ENCODE measurements at regions not wholly inside any gene's neighbourhood (a gene's known extent, or its start where the extent isn't known, plus 50 kb on each side); places are given as distances from the start of the nearest gene placed in this dataset.
"Not testable (repeated sequence)": the region's sequence is repeated elsewhere in the genome, so short reads cannot be mapped to it uniquely, and the experiment has no call there.

- Mint-ChIP-seq H3K4me3 (no peak overlapping the region), H3K27ac (no peak overlapping the region), H3K27me3 (ENCODE audit: low read depth, poor library complexity) (no peaks in the 10 kb centered on the region), H3K4me1 (no peaks in the 10 kb centered on the region), H3K9me3 (no peaks in the 10 kb centered on the region), H3K36me3 (ENCODE audit: low read depth) (no peaks in the 10 kb centered on the region)
- DNase-seq, result no peak
- TF ChIP-seq CTCF (IDR thresholded peaks at IDR 0.05), result no peak
These were observed 204.2 kb upstream of the RASGEF1B start for GRCh38 chr4:81675791-81676393.

GRCh38 chr4:81673961-81674360, 202.3 kb upstream of the RASGEF1B start:
- Mint-ChIP-seq H3K27me3 (ENCODE audit: low read depth, poor library complexity) (no peaks in the 10 kb centered on the region), H3K36me3 (ENCODE audit: low read depth) (no peaks in the 10 kb centered on the region), H3K4me1 (peaks cover 8% of the 10 kb centered on the region), H3K9me3 (no peaks in the 10 kb centered on the region), H3K4me3 (no peak overlapping the region), H3K27ac (no peak overlapping the region)
- no peak for DNase-seq
- no peak for TF ChIP-seq CTCF (IDR thresholded peaks at IDR 0.05)

- not testable (repeated sequence) for H3K4me3 Mint-ChIP-seq; H3K27me3 Mint-ChIP-seq (ENCODE audit: low read depth, poor library complexity); H3K9me3 Mint-ChIP-seq; H3K27ac Mint-ChIP-seq; DNase-seq; H3K36me3 Mint-ChIP-seq (ENCODE audit: low read depth)
- peaks cover 19% of the 10 kb centered on the region for H3K4me1 Mint-ChIP-seq
These were observed 196.6 kb upstream of the RASGEF1B start for GRCh38 chr4:81668328-81668727.

- Mint-ChIP-seq H3K4me1 (peaks cover 19% of the 10 kb centered on the region), H3K27me3 (ENCODE audit: low read depth, poor library complexity) (no peaks in the 10 kb centered on the region), H3K4me3 (no peak overlapping the region), H3K36me3 (ENCODE audit: low read depth) (no peaks in the 10 kb centered on the region), H3K9me3 (no peaks in the 10 kb centered on the region), H3K27ac (no peak overlapping the region)
- DNase-seq, result no peak
- no peak for TF ChIP-seq CTCF (IDR thresholded peaks at IDR 0.05)
These were observed 195.8 kb upstream of the RASGEF1B start for GRCh38 chr4:81667539-81667938.

- H3K9me3 Mint-ChIP-seq, result no peaks in the 10 kb centered on the region
- no peak overlapping the region for H3K4me3 Mint-ChIP-seq
- no peak for TF ChIP-seq CTCF (IDR thresholded peaks at IDR 0.05)
- no peaks in the 10 kb centered on the region for H3K36me3 Mint-ChIP-seq (ENCODE audit: low read depth)
- peaks cover 19% of the 10 kb centered on the region for H3K4me1 Mint-ChIP-seq
- H3K27me3 Mint-ChIP-seq (ENCODE audit: low read depth, poor library complexity), result no peaks in the 10 kb centered on the region
- no peak overlapping the region for H3K27ac Mint-ChIP-seq
- DNase-seq, result no peak
These were observed 194.8 kb upstream of the RASGEF1B start for GRCh38 chr4:81666491-81666890.

GRCh38 chr4:81665649-81666048, 193.9 kb upstream of the RASGEF1B start:
- H3K27me3 Mint-ChIP-seq (ENCODE audit: low read depth, poor library complexity), result no peaks in the 10 kb centered on the region
- no peaks in the 10 kb centered on the region for H3K9me3 Mint-ChIP-seq
- H3K4me1 Mint-ChIP-seq, result peaks cover 19% of the 10 kb centered on the region
- DNase-seq, result no peak
- no peak overlapping the region for H3K27ac Mint-ChIP-seq
- H3K36me3 Mint-ChIP-seq (ENCODE audit: low read depth), result no peaks in the 10 kb centered on the region
- H3K4me3 Mint-ChIP-seq, result no peak overlapping the region
- no peak for TF ChIP-seq CTCF (IDR thresholded peaks at IDR 0.05)

Data from nephron progenitor cell (in vitro differentiated cells).